Kidney glomerular epithelial cell (primary cell): ENCODE measurements at regions not wholly inside any gene's neighbourhood (a gene's known extent, or its start where the extent isn't known, plus 50 kb on each side); places are given as distances from the start of the nearest gene placed in this dataset.
"Not testable (repeated sequence)": the region's sequence is repeated elsewhere in the genome, so short reads cannot be mapped to it uniquely, and the experiment has no call there.

Experiments
- DNase-seq: peaks from one replicate; lab custom pipeline; 2025; lab: John Stamatoyannopoulos, UW

DNA sequence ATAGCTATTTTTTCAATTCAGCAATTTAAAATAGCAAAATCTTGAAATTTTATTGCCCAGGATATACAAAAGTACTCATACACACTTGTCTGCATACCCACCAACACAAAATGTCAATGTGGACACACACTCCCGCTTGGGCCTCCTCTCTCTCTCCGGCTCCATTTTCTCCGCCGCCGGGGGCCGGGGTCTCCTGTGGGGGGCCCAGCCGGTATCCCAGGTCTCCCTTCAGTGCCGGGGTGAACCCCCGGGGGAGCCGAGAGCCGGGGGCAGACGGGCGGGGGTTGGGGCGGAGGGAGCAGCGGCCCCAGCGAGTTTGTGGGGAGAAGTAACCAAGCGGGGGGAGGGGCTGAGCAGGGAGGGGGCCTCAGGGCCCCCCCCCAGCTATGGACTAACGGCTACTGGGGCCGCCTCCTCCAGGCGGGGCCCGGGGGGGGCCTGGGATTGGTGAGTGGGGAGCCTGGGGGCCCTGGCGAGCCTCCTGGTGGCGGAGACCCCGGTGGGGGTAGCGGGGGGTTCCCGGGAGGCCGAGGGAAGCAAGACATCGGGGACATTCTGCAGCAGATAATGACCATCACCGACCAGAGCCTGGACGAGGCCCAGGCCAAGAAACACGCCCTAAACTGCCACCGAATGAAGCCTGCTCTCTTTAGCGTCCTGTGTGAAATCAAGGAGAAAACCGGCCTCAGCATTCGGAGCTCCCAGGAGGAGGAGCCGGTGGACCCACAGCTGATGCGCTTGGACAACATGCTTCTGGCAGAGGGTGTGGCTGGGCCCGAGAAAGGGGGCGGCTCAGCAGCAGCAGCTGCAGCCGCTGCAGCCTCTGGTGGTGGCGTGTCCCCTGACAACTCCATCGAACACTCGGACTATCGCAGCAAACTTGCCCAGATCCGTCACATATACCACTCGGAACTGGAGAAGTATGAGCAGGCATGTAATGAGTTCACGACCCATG is 56.6 kb downstream of the CHST2 start:
- DNase-seq = not testable (repeated sequence)

DNA sequence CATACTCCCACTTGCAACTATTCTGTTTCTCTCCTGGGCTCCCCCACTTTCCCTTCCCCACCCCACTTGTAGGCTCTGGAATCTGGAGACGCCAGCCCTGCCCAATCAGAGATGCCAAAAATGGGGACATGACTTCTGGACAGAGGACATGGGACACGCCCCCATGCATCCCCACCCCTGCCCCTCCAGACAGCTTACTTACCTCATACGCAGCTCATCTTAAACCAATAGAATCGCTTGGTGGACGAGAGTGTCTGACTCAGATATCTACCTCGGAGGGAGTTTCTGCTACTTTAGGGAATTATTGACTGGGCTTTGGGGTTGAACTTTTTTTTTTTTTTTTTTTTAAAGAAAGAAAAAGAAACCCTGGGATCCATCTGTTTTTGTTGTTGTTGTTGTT is 58.4 kb downstream of the CHST2 start:
- not testable (repeated sequence) for DNase-seq

DNA sequence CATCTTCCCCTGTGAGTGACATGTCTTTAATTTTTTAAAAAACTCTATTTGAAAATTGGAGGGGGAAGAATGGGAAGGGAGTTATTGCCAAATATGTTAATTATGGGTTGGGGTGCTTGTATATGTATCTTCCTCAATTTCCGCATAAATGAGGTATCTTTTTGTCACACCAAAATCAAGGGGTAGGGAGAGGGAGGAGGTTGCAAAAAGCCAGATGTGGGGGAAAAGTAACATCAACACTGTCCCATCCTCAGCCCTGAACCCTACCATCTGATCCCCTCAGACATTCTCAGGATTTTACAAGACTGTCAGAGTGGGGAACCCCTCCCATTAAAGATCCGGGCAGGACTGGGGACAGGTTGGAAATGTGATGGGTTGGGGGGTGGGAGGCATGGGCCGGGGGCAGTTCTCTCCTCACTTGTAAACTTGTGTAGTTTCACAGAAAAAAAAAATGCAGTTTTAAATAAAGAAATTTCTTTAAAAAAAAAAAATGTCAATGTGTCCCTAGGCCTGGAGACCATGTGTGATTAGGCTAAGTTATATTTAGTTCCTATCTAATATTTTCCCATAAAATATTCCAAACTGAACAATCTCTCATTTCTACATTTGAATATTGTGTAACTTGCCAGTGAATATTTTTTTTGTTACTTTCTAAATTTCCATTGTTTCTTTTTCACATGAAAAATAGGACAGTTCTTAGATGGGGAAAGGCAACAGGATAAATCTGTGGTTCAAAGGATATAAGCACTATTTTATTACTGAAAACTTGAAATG is 59.4 kb downstream of the CHST2 start:
- DNase-seq = not testable (repeated sequence)

DNA sequence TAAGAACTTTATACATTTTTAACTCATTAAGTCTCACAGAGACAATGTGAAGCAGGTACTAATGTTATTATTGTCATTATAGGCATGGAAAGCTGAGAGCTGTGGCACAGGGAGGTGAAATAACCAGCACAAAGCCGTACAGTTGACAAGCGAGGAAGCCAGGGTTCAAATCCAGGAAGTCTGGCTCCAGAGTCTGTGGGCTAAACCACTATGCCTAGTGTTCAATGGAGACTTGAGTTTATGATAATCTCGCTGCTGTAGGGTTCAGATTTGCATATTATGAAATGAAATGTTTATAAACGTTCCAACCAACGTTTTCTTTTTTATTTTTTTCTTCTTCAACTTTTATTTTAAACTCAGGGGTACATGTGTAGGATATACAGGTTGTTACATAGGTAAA is 60.0 kb downstream of the CHST2 start:
- no peak for DNase-seq

DNA sequence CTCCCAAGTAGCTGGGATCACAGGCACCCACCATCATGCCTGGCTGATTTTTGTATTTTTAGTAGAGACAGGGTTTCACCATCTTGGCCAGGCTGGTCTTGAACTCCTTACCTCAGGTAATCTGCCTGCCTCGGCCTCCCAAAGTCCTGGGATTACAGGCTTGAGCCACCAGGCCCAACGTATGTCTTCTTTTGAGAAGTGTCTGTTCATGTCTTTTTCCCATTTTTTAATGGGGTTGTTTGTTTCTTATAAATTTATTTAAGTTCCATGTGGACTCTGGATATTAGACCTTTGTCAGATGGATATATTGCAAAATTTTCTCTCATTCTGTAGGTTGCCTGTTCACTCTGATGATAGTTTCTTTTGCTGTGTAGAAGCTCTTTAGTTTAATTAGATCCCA is 61.3 kb downstream of the CHST2 start:
- not testable (repeated sequence) for DNase-seq

DNA sequence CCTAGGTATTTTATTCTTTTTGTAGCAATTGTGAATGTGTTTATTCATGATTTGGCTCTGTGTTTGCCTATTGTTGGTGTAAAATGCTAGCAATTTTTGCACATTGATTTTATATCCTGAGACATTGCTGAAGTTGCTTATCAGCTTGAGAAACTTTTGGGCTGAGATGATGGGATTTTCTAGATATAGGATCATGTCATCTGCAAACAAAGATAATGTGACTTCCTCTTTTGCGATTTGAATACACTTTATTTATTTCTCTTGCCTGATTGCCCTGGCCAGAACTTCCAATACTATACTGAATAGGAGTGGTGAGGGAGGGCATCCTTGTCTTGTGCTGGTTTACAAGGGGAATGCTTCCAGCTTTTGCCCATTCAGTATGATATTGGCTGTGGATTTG is 62.4 kb downstream of the CHST2 start:
- DNase-seq = not testable (repeated sequence)

DNA sequence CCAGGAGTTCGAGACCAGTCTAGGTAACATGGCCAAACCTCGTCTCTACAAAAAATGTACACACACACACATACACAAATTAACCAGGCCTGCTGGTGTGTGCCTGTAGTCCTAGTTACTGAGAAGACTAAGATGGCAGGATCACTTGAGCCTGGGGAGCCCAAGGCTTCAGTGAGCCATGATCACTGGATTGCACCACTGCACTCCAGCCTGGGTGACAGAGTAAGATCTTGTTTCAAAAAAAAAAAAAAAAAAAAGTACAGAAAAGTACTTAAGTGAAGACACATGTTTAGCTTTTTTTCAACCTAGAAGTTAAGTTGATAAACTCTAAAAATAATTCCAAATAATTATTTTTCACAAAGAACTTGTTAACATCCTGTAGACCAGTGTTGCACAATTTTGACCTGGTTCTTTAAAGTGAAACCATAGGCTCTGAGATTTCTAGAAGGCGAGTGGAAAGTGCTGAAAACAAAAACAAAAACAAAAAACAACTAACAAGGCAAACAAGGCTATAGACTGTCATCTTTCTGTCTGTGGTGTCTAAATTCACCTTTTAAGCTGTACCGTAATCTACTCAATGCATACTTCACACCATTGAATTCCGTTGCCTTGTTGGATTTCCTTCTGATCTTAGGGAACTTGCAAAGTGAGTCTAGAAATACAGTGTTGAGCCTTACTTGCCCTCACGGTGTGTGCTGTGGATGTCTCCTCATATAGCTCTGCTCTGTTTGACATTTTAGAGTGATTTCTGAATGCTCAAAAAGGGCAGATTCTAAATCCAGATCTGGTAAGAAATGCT is 63.5 kb downstream of the CHST2 start:
- DNase-seq = no peak

DNA sequence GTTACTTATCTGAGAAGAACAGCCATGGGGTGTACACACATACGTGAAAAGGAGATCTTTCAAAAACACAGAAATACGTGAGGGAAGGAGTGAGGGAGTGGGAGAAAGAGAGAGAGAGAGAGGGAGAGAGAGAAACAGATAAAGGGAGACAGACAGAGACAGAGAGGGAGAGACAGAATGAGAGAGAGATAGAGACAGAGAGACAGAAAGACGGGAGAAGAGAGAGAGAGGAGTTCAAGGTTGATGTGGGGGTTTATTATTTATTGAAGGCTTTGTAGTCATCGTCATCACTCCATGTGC is 64.0 kb downstream of the CHST2 start:
- DNase-seq = no peak

DNA sequence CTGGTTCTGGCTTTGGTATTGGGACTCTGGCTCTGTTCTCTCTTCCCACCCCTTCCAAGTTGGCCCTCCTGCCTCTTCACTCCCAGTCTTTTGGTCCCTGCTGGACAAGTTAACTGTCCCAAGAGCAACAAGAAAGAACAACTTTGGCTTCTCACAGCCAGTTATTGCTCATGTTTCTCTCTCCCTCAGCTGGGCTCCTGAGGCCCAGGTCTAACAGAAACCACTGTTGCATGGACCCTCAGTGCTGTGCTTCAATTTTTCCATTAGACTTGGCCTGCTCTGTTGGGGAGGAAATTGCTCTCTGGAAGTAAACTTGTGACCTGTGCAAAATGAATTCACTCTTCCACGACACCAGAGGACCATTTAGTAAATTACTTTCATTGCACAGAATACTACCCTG is 64.5 kb downstream of the CHST2 start:
- DNase-seq = no peak

DNA sequence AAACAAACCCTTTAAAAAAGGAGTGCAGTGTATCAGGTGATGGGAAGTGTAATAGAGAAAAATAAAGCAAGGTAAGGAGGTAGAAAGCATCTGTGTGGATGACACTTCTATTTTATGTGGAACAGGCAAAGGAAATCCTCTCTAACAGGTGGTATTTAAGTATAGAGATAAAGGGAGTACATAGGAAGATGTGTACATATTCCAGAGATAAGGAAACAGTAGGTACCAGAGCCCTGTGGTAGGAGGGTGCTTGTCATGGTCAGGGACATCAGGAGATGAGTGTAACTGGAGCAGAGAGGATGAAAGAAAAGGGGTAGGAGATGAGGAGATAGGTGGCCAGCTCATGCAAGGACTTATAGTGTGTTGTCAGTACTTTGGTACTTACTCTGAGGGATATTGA is 65.8 kb downstream of the CHST2 start:
- DNase-seq = no peak

DNA sequence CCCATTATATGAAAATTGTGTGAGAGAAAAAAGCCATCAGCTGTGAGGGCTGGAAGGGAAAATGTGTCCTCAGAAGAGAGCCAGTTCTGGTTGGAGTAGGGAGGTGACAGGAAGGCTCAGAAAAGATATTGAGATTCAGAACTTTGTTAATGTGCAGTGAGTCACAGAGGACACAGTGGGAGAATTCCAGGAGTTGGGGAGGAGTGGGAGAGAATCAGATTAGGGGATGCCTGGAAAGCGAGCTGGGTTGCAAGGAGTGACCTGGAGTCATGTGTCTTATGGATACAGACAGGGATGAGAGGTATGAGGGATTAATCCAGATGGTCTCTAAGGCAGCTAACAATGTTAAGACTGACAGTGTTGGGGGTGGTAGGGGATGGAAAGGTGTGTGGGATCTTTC is 67.5 kb downstream of the CHST2 start:
- DNase-seq = no peak

DNA sequence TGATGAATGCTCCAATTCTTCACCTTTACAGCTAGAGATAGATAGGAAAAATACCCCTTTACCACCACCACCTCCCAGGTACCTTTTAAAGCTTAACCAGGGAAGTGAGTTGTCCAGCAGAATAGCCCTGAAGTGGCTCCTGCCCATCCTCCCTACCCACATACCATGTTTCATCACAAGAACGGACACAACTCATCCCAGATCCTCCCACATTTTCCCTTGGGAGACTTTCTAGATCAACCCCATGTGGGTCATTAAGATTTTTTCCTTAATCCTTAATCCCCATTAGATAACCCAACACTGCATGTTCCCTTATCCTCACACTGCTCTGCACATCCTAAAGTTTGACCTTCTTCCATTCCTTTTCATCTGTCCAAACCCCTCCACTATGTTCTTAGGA is 69.3 kb downstream of the CHST2 start:
- no peak for DNase-seq

DNA sequence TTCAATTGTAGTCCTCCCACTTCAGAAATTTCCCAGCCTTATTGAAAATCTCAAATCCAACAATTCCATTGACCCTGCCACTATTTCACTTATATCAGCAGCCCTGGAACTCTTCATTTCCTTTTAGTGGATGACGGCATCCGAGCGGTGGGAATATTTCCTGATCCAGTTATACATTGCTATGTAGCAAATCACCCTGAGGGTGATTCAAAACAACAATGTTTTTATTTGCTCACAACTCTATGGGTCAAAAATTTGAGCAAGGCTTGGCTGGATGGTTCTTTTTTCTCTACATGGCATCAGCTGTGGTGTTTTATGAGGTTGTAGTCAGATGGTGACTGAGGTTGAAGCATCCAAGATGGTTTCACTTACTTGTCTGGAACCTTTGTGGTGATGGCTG is 70.5 kb downstream of the CHST2 start:
- no peak for DNase-seq

DNA sequence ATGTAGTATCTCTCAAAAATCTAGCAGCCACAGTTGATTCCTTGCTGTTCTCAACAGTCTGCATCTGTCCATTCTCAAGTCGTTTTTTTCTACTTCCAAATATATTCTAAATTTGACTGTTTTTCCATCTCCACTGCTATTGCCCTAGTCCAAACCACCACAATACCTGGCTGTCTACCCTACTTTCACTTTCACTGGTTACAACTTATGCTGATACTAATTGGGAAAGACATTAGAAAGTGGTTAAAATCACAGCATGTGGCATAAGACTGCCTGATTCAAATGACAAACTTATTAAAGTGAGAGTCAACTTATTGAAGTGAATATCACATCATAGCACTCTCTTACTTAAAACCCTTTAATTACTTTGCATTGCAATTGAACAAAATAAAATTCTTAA is 72.6 kb downstream of the CHST2 start:
- DNase-seq = no peak

DNA sequence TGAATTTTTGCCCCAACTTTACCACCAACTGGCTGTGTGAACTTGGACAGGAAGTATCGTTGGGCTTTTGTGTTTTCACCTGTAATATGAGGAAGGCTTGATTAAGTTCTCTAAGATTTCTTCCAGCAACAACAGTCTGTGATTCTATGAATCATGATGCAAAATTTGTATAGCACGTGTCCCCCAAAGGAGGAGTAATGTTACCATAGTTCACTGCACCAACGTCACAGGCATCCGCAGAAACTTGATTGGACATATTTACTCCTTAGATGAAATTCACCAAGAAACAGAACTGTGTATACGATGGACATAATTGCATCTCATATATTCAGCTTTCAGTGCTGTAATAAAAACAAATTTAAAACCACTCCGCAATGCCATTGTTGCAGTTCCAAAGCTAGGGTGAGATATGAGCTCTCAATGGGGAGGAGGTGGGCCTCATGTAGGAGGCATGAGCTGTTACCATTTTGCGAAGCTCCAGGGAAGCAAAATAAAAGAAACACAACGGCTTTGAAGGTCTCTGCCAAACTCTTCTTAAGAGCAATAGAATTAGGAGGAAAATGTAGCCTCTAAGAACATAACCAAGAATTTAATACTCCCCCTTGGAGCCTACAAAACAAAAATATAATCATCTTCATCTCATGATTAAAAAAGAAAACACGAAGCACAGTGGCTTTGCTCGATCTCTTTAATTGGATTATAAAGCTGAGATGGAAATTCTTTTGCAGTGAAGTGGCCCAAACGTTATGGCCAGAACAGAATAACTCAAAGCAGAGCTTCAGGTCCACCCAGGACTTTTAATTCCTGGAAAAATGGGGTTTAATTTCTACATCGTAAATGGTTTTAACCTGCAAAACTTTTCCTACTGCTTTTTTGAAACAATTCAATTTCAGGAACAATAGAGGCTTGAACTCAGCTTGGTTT is 80.7 kb downstream of the CHST2 start:
- no peak for DNase-seq

DNA sequence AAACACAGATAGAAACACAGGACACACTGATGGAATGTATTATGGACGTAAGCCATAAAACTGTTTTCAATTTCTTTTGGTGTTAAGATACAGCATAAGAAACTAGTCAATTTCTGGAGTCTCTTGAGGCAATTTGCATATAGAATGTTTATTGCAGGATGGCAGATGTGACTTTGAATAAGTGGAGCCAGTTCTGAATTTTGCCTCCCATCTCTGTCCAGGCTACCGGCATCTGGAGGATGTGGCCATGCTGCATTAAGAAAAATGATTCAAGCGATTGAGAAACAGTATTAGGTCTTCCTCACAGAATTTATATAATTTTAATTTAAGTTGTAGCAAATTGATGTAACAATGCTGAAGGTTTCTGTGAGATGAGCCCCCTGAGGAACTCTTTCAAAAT is 81.5 kb downstream of the CHST2 start:
- DNase-seq = no peak

DNA sequence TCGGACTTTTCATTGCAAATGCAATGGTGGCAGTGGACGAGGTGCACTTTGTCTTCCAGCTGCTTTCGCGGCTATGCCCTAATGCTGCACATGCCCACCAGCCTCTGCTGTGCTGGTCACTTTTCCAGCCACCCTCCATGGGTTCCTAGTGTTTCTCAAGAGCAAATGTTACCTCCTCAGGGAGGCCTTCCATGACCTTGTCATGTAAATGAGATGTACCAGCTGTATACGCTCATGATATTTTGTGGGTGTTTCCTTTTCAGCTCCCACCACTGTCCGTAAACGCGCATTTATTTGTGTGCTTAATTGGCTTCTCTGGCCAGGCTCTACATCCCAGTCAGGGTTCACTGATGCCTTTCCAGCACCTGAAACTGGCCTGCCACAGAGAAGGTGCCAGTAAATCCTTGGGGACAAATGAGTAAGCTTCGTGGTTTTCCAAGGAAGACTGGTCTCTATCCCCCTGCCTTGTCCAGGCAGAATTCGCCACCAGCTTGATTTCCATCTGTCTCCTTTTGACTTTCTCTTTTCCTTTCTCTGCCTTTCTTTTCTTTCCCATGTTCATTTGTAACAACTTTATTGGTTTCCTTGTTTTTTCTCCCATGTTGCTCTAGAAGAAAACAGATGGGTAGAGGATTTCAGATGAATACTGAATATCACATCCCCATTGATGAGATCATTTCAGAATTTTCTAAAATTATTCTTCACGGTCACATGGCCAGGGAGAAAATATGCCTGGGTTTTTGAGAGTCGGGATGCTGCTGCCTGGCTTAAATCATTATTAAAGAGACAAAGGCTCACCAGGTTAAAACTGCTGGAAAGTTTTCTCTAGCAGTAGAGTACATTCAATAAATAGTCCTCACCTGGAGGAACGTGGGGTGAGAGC is 82.5 kb downstream of the CHST2 start:
- no peak for DNase-seq

DNA sequence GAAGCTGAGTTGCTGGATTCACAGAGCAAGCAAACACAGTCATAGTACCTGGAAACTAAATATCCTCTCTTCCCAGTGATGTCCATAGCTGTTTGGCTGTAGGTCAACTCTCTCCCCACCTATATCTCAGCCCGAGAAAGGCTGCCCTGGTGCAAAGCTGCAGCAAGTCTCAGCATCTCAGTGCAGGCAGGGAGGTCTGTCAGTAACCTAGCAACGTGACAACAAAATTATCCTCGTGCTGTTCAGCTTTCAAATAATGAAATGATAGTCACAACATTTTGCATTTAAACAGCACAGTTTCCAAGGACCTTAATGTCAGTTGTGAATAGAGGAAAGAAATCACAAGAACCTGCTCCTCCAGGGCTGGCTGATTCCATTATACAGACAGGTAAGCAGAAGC is 83.6 kb downstream of the CHST2 start:
- DNase-seq = no peak

DNA sequence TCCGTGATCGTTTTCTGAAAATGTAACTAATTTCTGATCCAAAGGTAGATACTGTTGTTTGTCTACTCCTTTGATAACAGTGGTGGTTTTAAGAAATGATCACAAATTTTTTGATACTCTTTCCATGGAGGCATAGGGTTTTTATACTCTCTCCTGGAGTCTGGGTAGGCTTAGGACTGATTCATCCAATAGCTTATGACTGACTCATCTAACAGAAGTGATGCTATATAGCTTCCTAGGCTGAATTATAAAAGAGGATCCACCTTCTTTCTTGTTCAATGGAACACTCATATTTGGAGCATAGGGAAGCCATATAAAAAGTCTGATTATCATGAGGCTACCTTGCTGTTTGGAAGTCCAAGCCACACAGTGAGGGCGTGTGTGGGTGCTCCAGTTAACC is 84.3 kb downstream of the CHST2 start:
- peak; percentile 20 for DNase-seq

DNA sequence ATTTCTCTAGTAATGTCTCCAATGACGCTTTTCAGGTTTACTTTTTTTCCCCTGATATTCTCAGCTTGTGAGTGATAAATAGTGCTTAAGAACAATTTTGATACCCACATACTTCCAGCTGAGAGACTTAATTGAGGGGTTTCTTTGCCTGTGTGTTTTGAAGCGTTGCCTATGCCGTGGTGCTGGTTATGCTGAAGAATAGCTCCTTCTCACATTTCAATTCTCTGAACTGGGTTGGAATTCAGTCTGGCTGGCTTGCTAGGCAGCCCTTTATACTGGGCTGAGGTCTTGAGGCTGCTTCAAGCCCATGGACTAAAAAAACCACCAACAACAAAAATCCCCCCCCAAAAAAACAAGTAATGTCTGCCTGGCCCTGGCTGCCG is 87.4 kb downstream of the CHST2 start:
- DNase-seq = no peak
